BE2C (cell line): ENCODE measurements at regions not wholly inside any gene's neighbourhood (a gene's known extent, or its start where the extent isn't known, plus 50 kb on each side); places are given as distances from the start of the nearest gene placed in this dataset.
A peak's percentile ranks its signal among the peaks of the same experiment; 100 is the strongest.
"Not testable (repeated sequence)": the region's sequence is repeated elsewhere in the genome, so short reads cannot be mapped to it uniquely, and the experiment has no call there.

Source experiments
- DNase-seq: peaks from one replicate; pipeline ENCODE4 v3.0.0-alpha.2; 2020
- H3K27me3 ChIP-seq: fragments of 250-450 bp; sonication (Bioruptor Pico); 2 replicates; pipeline ENCODE4 v1.5.1; 2020; ENCODE audit warnings: mild to moderate bottlenecking
- H3K36me3 ChIP-seq: fragments of 250-450 bp; sonication (Bioruptor Pico); 2 replicates; pipeline ENCODE4 v1.5.1; 2020; ENCODE audit warnings: mild to moderate bottlenecking
- H3K4me1 ChIP-seq: fragments of 250-450 bp; sonication (Bioruptor Pico); 2 replicates; pipeline ENCODE4 v1.5.1; 2020
- H3K4me3 ChIP-seq: 2 replicates; pipeline ENCODE4 v1.5.1; 2011; ENCODE audit warnings: low read depth, low read length
- H3K9me3 ChIP-seq: fragments of 250-450 bp; sonication (Bioruptor Pico); 2 replicates; pipeline ENCODE4 v1.5.1; 2020
- CTCF ChIP-seq: IDR thresholded peaks from 2 replicates; pipeline ENCODE4 v1.5.1; 2012; ENCODE audit warnings: mild to moderate bottlenecking, low read depth, low read length

- Histone ChIP-seq H3K36me3 (no peaks in the 10 kb centered on the region), H3K27me3 (no peaks in the 10 kb centered on the region), H3K4me1 (no peaks in the 10 kb centered on the region), H3K9me3 (no peaks in the 10 kb centered on the region), H3K4me3 (no peak overlapping the region)
- no peak for DNase-seq
- TF ChIP-seq CTCF: no peak
These were observed 334.2 kb upstream of the SGCG start for GRCh38 chr13:22846551-22846950.

GRCh38 chr13:22848539-22849052, 332.2 kb upstream of the SGCG start:
- Histone ChIP-seq H3K4me3 (no peak overlapping the region; the same call in 1 of the 2 replicates), H3K4me1 (no peaks in the 10 kb centered on the region), H3K27me3 (no peaks in the 10 kb centered on the region), H3K36me3 (no peaks in the 10 kb centered on the region), H3K9me3 (no peaks in the 10 kb centered on the region)
- TF ChIP-seq CTCF: no peak
- DNase-seq: peak; percentile 50

GRCh38 chr13:22855926-22856325, 324.9 kb upstream of the SGCG start:
- no peaks in the 10 kb centered on the region for H3K27me3 ChIP-seq
- H3K36me3 ChIP-seq: no peaks in the 10 kb centered on the region
- no peak for DNase-seq
- no peaks in the 10 kb centered on the region for H3K4me1 ChIP-seq
- H3K4me3 ChIP-seq: no peak overlapping the region
- H3K9me3 ChIP-seq: no peaks in the 10 kb centered on the region
- no peak for TF ChIP-seq CTCF

GRCh38 chr13:22858980-22859379, 321.8 kb upstream of the SGCG start:
- H3K4me1 ChIP-seq, DNase-seq, H3K27me3 ChIP-seq, H3K9me3 ChIP-seq, H3K4me3 ChIP-seq, H3K36me3 ChIP-seq: not testable (repeated sequence)

- not testable (repeated sequence) for H3K4me3 ChIP-seq, H3K4me1 ChIP-seq, H3K36me3 ChIP-seq, H3K27me3 ChIP-seq, DNase-seq, H3K9me3 ChIP-seq
These were observed 321.4 kb upstream of the SGCG start for GRCh38 chr13:22859411-22859810.

GRCh38 chr13:22861958-22862466, 318.8 kb upstream of the SGCG start:
- no peak for TF ChIP-seq CTCF
- no peaks in the 10 kb centered on the region for H3K4me1 ChIP-seq
- no peak for DNase-seq
- H3K4me3 ChIP-seq: no peak overlapping the region
- no peaks in the 10 kb centered on the region for H3K36me3 ChIP-seq
- no peaks in the 10 kb centered on the region for H3K9me3 ChIP-seq
- H3K27me3 ChIP-seq: no peaks in the 10 kb centered on the region

- no peak for DNase-seq
- Histone ChIP-seq H3K9me3 (no peaks in the 10 kb centered on the region), H3K4me3 (no peak overlapping the region), H3K4me1 (no peaks in the 10 kb centered on the region), H3K27me3 (no peaks in the 10 kb centered on the region), H3K36me3 (no peaks in the 10 kb centered on the region)
- no peak for TF ChIP-seq CTCF
These were observed 318.3 kb upstream of the SGCG start for GRCh38 chr13:22862478-22862877.
